ENCODE measurements at regions not wholly inside any gene's neighbourhood (a gene's known extent, or its start where the extent isn't known, plus 50 kb on each side); places are given as distances from the start of the nearest gene placed in this dataset.
"Not testable (repeated sequence)": the region's sequence is repeated elsewhere in the genome, so short reads cannot be mapped to it uniquely, and the experiment has no call there.

- TF ChIP-seq CTCF (IDR thresholded peaks at IDR 0.05; ENCODE audit: insufficient read depth, low read length, missing control alignments) = no peak
- POLR2A ChIA-PET = interaction anchor here (0.7 to 1.4 kb wide), 3 partner anchors 137 to 158 kb away, joined by 3 to 7 read pairs (median 3); partner anchors contain the start of gene NFKBIZ
- H3K4me3 ChIP-seq (ENCODE audit: low read depth, low read length) = no peak overlapping the region
- DNase-seq (ENCODE audit: low read depth, low spot score) = peak; percentile 94
- CTCF ChIA-PET = interaction anchor here (0.7 to 3.1 kb wide), 5 partner anchors 10 to 222 kb away, joined by 3 to 17 read pairs (median 4); no protein-coding TSS in a partner anchor
Observed at GRCh38 chr3:102006812-102007485, 157.6 kb downstream of the NFKBIZ start.

- H3K4me3 ChIP-seq (ENCODE audit: low read depth, low read length); DNase-seq (ENCODE audit: low read depth, low spot score); POLR2A ChIA-PET; CTCF ChIA-PET: not testable (repeated sequence)
Observed at GRCh38 chr3:102008436-102008835, 159.1 kb downstream of the NFKBIZ start.

- CTCF ChIA-PET = no interaction called here
- no peak overlapping the region for H3K4me3 ChIP-seq (ENCODE audit: low read depth, low read length)
- no peak for DNase-seq (ENCODE audit: low read depth, low spot score)
- POLR2A ChIA-PET = no interaction called here
- no peak for TF ChIP-seq CTCF (IDR thresholded peaks at IDR 0.05; ENCODE audit: insufficient read depth, low read length, missing control alignments)
Observed at GRCh38 chr3:102016417-102016816, 167.1 kb downstream of the NFKBIZ start.

GRCh38 chr3:102017784-102018183 lies 168.5 kb downstream of the NFKBIZ start:
- TF ChIP-seq CTCF (IDR thresholded peaks at IDR 0.05; ENCODE audit: insufficient read depth, low read length, missing control alignments) = no peak
- CTCF ChIA-PET = interaction anchor here (0.6 to 1.3 kb wide), 6 partner anchors 10 to 215 kb away, joined by 3 to 5 read pairs (median 3); no protein-coding TSS in a partner anchor
- no peak overlapping the region for H3K4me3 ChIP-seq (ENCODE audit: low read depth, low read length)
- POLR2A ChIA-PET = no interaction called here
- no peak for DNase-seq (ENCODE audit: low read depth, low spot score)

- no peak for DNase-seq (ENCODE audit: low read depth, low spot score)
- CTCF ChIA-PET = interaction anchor here (1.0 to 1.3 kb wide), 3 partner anchors 47 to 207 kb away, joined by 3 to 5 read pairs (median 3); no protein-coding TSS in a partner anchor
- no peak overlapping the region for H3K4me3 ChIP-seq (ENCODE audit: low read depth, low read length)
- POLR2A ChIA-PET = no interaction called here
- TF ChIP-seq CTCF (IDR thresholded peaks at IDR 0.05; ENCODE audit: insufficient read depth, low read length, missing control alignments) = no peak
Observed at GRCh38 chr3:102018551-102018950, 169.2 kb downstream of the NFKBIZ start.

GRCh38 chr3:102020735-102021134 lies 171.4 kb downstream of the NFKBIZ start:
- POLR2A ChIA-PET = no interaction called here
- H3K4me3 ChIP-seq (ENCODE audit: low read depth, low read length) = no peak overlapping the region
- no peak for DNase-seq (ENCODE audit: low read depth, low spot score)
- CTCF ChIA-PET = no interaction called here
- no peak for TF ChIP-seq CTCF (IDR thresholded peaks at IDR 0.05; ENCODE audit: insufficient read depth, low read length, missing control alignments)

Measured in AG04449 (cell line).